ENCODE measurements at regions not wholly inside any gene's neighbourhood (a gene's known extent, or its start where the extent isn't known, plus 50 kb on each side); places are given as distances from the start of the nearest gene placed in this dataset.

GRCh38 chr6:91098006-91098405 is 511.1 kb upstream of the MAP3K7 start:
- no peak for DNase-seq (ENCODE audit: low read depth)
- TF ChIP-seq POLR2A (IDR thresholded peaks at IDR 0.05; ENCODE audit: extremely low read depth, insufficient read length), result no peak
- no peak for TF ChIP-seq MAX (IDR thresholded peaks at IDR 0.05; ENCODE audit: low read depth, low read length)
- no peak for TF ChIP-seq CTCF (IDR thresholded peaks at IDR 0.05; ENCODE audit: low read depth, low read length)
- no peak for TF ChIP-seq MYC (IDR thresholded peaks at IDR 0.05; ENCODE audit: low read depth, low read length)
- no peak overlapping the region for H3K4me3 ChIP-seq (ENCODE audit: low read depth, low read length)

- H3K4me3 ChIP-seq (ENCODE audit: low read depth, low read length), result no peak overlapping the region
- no peak for DNase-seq (ENCODE audit: low read depth)
- no peak for TF ChIP-seq MAX (IDR thresholded peaks at IDR 0.05; ENCODE audit: low read depth, low read length)
- no peak for TF ChIP-seq MYC (IDR thresholded peaks at IDR 0.05; ENCODE audit: low read depth, low read length)
- no peak for TF ChIP-seq CTCF (IDR thresholded peaks at IDR 0.05; ENCODE audit: low read depth, low read length)
- no peak for TF ChIP-seq POLR2A (IDR thresholded peaks at IDR 0.05; ENCODE audit: extremely low read depth, insufficient read length)
These were observed 510.5 kb upstream of the MAP3K7 start for GRCh38 chr6:91097364-91097763.

- no peak for DNase-seq (ENCODE audit: low read depth)
- H3K4me3 ChIP-seq (ENCODE audit: low read depth, low read length), result no peak overlapping the region
- TF ChIP-seq CTCF (IDR thresholded peaks at IDR 0.05; ENCODE audit: low read depth, low read length) (no peak), POLR2A (IDR thresholded peaks at IDR 0.05; ENCODE audit: extremely low read depth, insufficient read length) (no peak), MYC (IDR thresholded peaks at IDR 0.05; ENCODE audit: low read depth, low read length) (no peak), MAX (IDR thresholded peaks at IDR 0.05; ENCODE audit: low read depth, low read length) (no peak)
These were observed 508.1 kb upstream of the MAP3K7 start for GRCh38 chr6:91094806-91095475.

GRCh38 chr6:91094341-91094740 is 507.5 kb upstream of the MAP3K7 start:
- no peak for TF ChIP-seq MYC (IDR thresholded peaks at IDR 0.05; ENCODE audit: low read depth, low read length)
- no peak for DNase-seq (ENCODE audit: low read depth)
- no peak overlapping the region for H3K4me3 ChIP-seq (ENCODE audit: low read depth, low read length)

GRCh38 chr6:91088976-91089375 is 502.1 kb upstream of the MAP3K7 start:
- TF ChIP-seq POLR2A (IDR thresholded peaks at IDR 0.05; ENCODE audit: extremely low read depth, insufficient read length), result no peak
- no peak for TF ChIP-seq MYC (IDR thresholded peaks at IDR 0.05; ENCODE audit: low read depth, low read length)
- no peak for TF ChIP-seq MAX (IDR thresholded peaks at IDR 0.05; ENCODE audit: low read depth, low read length)
- no peak overlapping the region for H3K4me3 ChIP-seq (ENCODE audit: low read depth, low read length)
- no peak for DNase-seq (ENCODE audit: low read depth)

- TF ChIP-seq MYC (IDR thresholded peaks at IDR 0.05; ENCODE audit: low read depth, low read length) (no peak), MAX (IDR thresholded peaks at IDR 0.05; ENCODE audit: low read depth, low read length) (no peak), CTCF (IDR thresholded peaks at IDR 0.05; ENCODE audit: low read depth, low read length) (no peak), POLR2A (IDR thresholded peaks at IDR 0.05; ENCODE audit: extremely low read depth, insufficient read length) (no peak)
- no peak for DNase-seq (ENCODE audit: low read depth)
- H3K4me3 ChIP-seq (ENCODE audit: low read depth, low read length), result no peak overlapping the region
These were observed 501.6 kb upstream of the MAP3K7 start for GRCh38 chr6:91088515-91088914.

GRCh38 chr6:91087908-91088307 is 501.0 kb upstream of the MAP3K7 start:
- no peak for TF ChIP-seq POLR2A (IDR thresholded peaks at IDR 0.05; ENCODE audit: extremely low read depth, insufficient read length)
- TF ChIP-seq MYC (IDR thresholded peaks at IDR 0.05; ENCODE audit: low read depth, low read length), result no peak
- no peak for TF ChIP-seq MAX (IDR thresholded peaks at IDR 0.05; ENCODE audit: low read depth, low read length)
- no peak for TF ChIP-seq CTCF (IDR thresholded peaks at IDR 0.05; ENCODE audit: low read depth, low read length)
- DNase-seq (ENCODE audit: low read depth), result no peak
- no peak overlapping the region for H3K4me3 ChIP-seq (ENCODE audit: low read depth, low read length)
